ENCODE measurements at regions not wholly inside any gene's neighbourhood (a gene's known extent, or its start where the extent isn't known, plus 50 kb on each side); places are given as distances from the start of the nearest gene placed in this dataset.

GRCh38 chr15:68871507-68871906, 50.8 kb upstream of the ANP32A start:
- DNase-seq, result no peak

GRCh38 chr15:68874788-68875187, 54.1 kb upstream of the ANP32A start:
- no peak for DNase-seq

GRCh38 chr15:68875377-68876116, 54.8 kb upstream of the SPESP1 start:
- DNase-seq, result peak; percentile 65

- no peak for DNase-seq
Measured at GRCh38 chr15:68877626-68878025, 52.7 kb upstream of the SPESP1 start.

GRCh38 chr15:68880382-68880781, 49.9 kb upstream of the SPESP1 start:
- DNase-seq, result no peak

Data from KG1 (cell line).